Right atrium auricular region (tissue), 2 donors: ENCODE measurements at regions not wholly inside any gene's neighbourhood (a gene's known extent, or its start where the extent isn't known, plus 50 kb on each side); places are given as distances from the start of the nearest gene placed in this dataset.

Experiments
- DNase-seq: peaks from one replicate; pipeline ENCODE4 v3.0.0-alpha.2; 2019; ENCODE audit warnings: low spot score
- H3K27ac ChIP-seq, 2 donors: fragments of 200-600 bp; sonication (generic); 1 replicate in 1 of 2; 2 replicates in 1 of 2; pipeline ENCODE4 v1.5.1; 2016 to 2019
- H3K27me3 ChIP-seq, 2 donors: fragments of 200-600 bp; sonication (generic); one replicate each; pipeline versions ENCODE4 v1.5.1 to v1.6.0; 2017 to 2019
- H3K36me3 ChIP-seq: fragments of 200-600 bp; sonication (generic); one replicate; pipeline ENCODE4 v1.5.1; 2016
- H3K4me1 ChIP-seq, 2 donors: fragments of 200-600 bp; sonication (generic); one replicate each; pipeline versions ENCODE4 v1.5.1 to v1.6.0; 2017 to 2019
- H3K4me3 ChIP-seq, 2 donors: fragments of 200-600 bp; sonication (generic); 1 replicate in 1 of 2; 2 replicates in 1 of 2; pipeline ENCODE4 v1.5.1; 2017 to 2019; ENCODE audit warnings: mild to moderate bottlenecking in 1 of 2, moderate library complexity in 1 of 2
- H3K9me3 ChIP-seq, 2 donors: fragments of 200-600 bp; sonication (generic); one replicate each; pipeline ENCODE4 v1.5.1; 2019
- TF ChIP-seq, protein P1 (sequence below), 2 donors: fragments of 200-600 bp; sonication (generic); IDR thresholded peaks; one replicate each; pipeline ENCODE4 v1.5.1; 2019; ENCODE audit warnings: antibody characterized with exemption in 2 of 2

DNA sequence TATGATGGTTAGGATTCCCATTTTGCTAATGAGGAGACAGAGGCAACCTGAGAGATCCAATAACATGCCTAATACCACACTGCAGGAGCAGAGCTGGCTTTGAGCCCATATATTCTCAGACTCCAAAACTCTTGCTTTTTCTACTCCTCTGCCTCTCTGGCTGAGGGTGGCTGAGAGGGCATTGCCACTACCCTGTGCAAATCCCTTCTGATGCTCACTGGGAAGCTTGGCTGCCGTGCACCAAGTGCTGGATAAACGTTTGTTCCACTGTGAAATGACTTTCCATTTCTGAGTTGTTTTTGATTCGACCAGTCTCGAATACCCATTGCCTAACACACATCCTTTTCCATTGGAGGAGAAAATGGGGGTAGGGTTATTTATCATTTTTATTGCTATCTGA, 123.1 kb upstream of the SORCS3 start:
- no peak for DNase-seq
- Histone ChIP-seq H3K4me3 (no peak overlapping the region), H3K27ac (no peak overlapping the region), H3K4me1 (no peaks in the 10 kb centered on the region), H3K9me3 (no peaks in the 10 kb centered on the region), H3K36me3 (no peaks in the 10 kb centered on the region), H3K27me3 (no peaks in the 10 kb centered on the region)
- TF ChIP-seq, protein P1, sequence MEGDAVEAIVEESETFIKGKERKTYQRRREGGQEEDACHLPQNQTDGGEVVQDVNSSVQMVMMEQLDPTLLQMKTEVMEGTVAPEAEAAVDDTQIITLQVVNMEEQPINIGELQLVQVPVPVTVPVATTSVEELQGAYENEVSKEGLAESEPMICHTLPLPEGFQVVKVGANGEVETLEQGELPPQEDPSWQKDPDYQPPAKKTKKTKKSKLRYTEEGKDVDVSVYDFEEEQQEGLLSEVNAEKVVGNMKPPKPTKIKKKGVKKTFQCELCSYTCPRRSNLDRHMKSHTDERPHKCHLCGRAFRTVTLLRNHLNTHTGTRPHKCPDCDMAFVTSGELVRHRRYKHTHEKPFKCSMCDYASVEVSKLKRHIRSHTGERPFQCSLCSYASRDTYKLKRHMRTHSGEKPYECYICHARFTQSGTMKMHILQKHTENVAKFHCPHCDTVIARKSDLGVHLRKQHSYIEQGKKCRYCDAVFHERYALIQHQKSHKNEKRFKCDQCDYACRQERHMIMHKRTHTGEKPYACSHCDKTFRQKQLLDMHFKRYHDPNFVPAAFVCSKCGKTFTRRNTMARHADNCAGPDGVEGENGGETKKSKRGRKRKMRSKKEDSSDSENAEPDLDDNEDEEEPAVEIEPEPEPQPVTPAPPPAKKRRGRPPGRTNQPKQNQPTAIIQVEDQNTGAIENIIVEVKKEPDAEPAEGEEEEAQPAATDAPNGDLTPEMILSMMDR (IDR thresholded peaks at IDR 0.05), result no peak

DNA sequence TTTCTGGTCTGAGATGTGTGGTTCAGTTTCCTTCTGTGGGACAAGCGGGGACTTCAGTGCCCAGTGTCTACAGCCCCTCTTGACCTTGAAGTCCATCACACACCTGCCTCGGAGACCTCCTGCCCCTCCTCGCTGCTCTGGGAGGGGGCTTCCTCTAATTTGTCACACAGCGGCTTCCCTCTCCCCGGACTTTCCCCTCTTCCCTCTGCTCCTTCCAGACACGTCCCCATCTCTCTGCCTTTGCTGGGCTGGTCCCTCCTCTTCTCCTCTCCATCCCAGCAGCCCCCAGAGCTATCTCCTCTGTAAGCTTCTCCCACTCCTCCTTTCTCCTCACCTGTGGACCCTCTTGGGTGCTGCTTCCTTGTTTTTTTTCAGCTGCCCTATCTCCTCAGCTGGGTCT, 122.2 kb upstream of the SORCS3 start:
- TF ChIP-seq, protein P1 (IDR thresholded peaks at IDR 0.05), result no peak
- Histone ChIP-seq H3K27ac (no peak overlapping the region), H3K9me3 (no peaks in the 10 kb centered on the region), H3K27me3 (no peaks in the 10 kb centered on the region), H3K36me3 (no peaks in the 10 kb centered on the region), H3K4me1 (no peaks in the 10 kb centered on the region), H3K4me3 (no peak overlapping the region)
- no peak for DNase-seq

DNA sequence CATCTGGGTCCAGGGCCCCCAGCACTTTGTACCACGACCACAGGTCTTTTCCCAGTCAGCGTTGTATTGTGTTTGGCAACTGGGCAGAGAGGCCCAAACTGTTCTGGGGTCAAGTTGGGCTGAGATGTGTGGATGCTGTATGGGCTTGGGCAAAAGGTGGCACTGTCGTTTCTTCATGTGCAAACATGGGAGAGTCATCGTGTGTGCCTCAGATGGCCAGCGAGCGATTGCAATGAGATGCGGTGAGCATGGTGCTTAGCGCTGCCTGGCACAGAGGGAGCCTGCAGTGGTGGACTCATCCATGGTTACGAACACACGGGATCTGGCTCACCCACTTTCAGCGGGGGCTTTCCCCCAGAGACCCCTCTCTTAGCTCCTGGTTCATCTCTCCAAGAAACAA, 120.4 kb upstream of the SORCS3 start:
- H3K27ac ChIP-seq, result no peak overlapping the region
- H3K36me3 ChIP-seq, result no peaks in the 10 kb centered on the region
- H3K9me3 ChIP-seq, result no peaks in the 10 kb centered on the region
- TF ChIP-seq, protein P1 (IDR thresholded peaks at IDR 0.05), result no peak
- H3K4me3 ChIP-seq, result no peak overlapping the region
- no peaks in the 10 kb centered on the region for H3K27me3 ChIP-seq
- DNase-seq, result no peak
- H3K4me1 ChIP-seq, result no peaks in the 10 kb centered on the region

- Histone ChIP-seq H3K27ac (no peak overlapping the region), H3K36me3 (no peaks in the 10 kb centered on the region), H3K27me3 (no peaks in the 10 kb centered on the region), H3K4me3 (no peak overlapping the region), H3K9me3 (no peaks in the 10 kb centered on the region), H3K4me1 (no peaks in the 10 kb centered on the region)
- no peak for DNase-seq
- TF ChIP-seq, protein P1 (IDR thresholded peaks at IDR 0.05), result no peak
Observed at GRCh38 chr10:104521901-104522694, 119.0 kb upstream of the SORCS3 start.

- Histone ChIP-seq H3K27me3 (no peaks in the 10 kb centered on the region), H3K9me3 (no peaks in the 10 kb centered on the region), H3K27ac (no peak overlapping the region), H3K4me3 (no peak overlapping the region), H3K36me3 (no peaks in the 10 kb centered on the region), H3K4me1 (no peaks in the 10 kb centered on the region)
- DNase-seq, result no peak
- TF ChIP-seq, protein P1 (IDR thresholded peaks at IDR 0.05), result no peak
Observed at GRCh38 chr10:104526188-104526587, 114.9 kb upstream of the SORCS3 start.

GRCh38 chr10:104527013-104527412, 114.1 kb upstream of the SORCS3 start:
- TF ChIP-seq, protein P1 (IDR thresholded peaks at IDR 0.05), result no peak
- Histone ChIP-seq H3K9me3 (no peaks in the 10 kb centered on the region), H3K27ac (no peak overlapping the region), H3K4me1 (no peaks in the 10 kb centered on the region), H3K4me3 (no peak overlapping the region), H3K36me3 (no peaks in the 10 kb centered on the region), H3K27me3 (no peaks in the 10 kb centered on the region)
- no peak for DNase-seq
